ENCODE measurements at regions not wholly inside any gene's neighbourhood (a gene's known extent, or its start where the extent isn't known, plus 50 kb on each side); places are given as distances from the start of the nearest gene placed in this dataset.
"Not testable (repeated sequence)": the region's sequence is repeated elsewhere in the genome, so short reads cannot be mapped to it uniquely, and the experiment has no call there.

- TF ChIP-seq, protein P1, sequence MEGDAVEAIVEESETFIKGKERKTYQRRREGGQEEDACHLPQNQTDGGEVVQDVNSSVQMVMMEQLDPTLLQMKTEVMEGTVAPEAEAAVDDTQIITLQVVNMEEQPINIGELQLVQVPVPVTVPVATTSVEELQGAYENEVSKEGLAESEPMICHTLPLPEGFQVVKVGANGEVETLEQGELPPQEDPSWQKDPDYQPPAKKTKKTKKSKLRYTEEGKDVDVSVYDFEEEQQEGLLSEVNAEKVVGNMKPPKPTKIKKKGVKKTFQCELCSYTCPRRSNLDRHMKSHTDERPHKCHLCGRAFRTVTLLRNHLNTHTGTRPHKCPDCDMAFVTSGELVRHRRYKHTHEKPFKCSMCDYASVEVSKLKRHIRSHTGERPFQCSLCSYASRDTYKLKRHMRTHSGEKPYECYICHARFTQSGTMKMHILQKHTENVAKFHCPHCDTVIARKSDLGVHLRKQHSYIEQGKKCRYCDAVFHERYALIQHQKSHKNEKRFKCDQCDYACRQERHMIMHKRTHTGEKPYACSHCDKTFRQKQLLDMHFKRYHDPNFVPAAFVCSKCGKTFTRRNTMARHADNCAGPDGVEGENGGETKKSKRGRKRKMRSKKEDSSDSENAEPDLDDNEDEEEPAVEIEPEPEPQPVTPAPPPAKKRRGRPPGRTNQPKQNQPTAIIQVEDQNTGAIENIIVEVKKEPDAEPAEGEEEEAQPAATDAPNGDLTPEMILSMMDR (IDR thresholded peaks at IDR 0.05; ENCODE audit: low read depth, low read length): no peak
- ChIA-PET CTCF (no interaction called here), POLR2A (no interaction called here)
- Histone ChIP-seq H3K9me3 (ENCODE audit: control insufficient read depth, insufficient read depth, low read length) (peaks cover 9% of the 10 kb centered on the region; the same call in 1 of the 2 replicates), H3K27me3 (ENCODE audit: control insufficient read depth, insufficient read depth, low read length) (no peaks in the 10 kb centered on the region), H3K4me3 (ENCODE audit: low read depth, low read length) (no peak overlapping the region), H3K27ac (ENCODE audit: low read depth, low read length) (no peak overlapping the region)
- DNase-seq (ENCODE audit: low read depth, low spot score): no peak
Measured at GRCh38 chr11:42947405-42947804, 364.4 kb upstream of the API5 start.

GRCh38 chr11:42949738-42950376 lies 361.9 kb upstream of the API5 start:
- CTCF ChIA-PET; POLR2A ChIA-PET; H3K4me3 ChIP-seq (ENCODE audit: low read depth, low read length): not testable (repeated sequence)

DNA sequence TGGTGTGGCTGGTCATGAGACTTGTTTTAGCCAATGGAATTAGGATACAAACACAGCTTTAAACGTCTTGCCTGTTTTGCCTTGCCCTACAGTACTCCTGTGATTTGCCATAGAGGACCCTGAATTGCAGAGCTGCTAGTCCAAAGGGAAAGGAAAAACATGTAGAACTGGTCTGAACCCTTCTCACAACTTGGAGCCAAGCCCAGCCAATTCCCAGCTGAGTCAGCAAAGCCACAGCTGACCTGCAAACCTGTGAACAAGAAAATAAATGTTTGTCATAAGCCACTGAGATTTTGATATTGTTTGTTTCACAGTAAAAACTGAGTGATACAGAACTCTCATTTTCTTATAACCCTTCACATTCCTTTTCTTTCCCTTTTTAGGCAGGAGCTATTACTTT lies 360.5 kb upstream of the API5 start:
- ChIA-PET POLR2A (no interaction called here), CTCF (no interaction called here)
- Histone ChIP-seq H3K4me3 (ENCODE audit: low read depth, low read length) (no peak overlapping the region), H3K27me3 (ENCODE audit: control insufficient read depth, insufficient read depth, low read length) (no peaks in the 10 kb centered on the region), H3K27ac (ENCODE audit: low read depth, low read length) (no peak overlapping the region), H3K9me3 (ENCODE audit: control insufficient read depth, insufficient read depth, low read length) (peaks cover 13% of the 10 kb centered on the region)
- DNase-seq (ENCODE audit: low read depth, low spot score): no peak
- TF ChIP-seq, protein P1 (IDR thresholded peaks at IDR 0.05; ENCODE audit: low read depth, low read length): no peak

More at GRCh38 chr11:42949738-42950376, 361.9 kb upstream of the API5 start:
- DNase-seq (ENCODE audit: low read depth, low spot score); H3K9me3 ChIP-seq (ENCODE audit: control insufficient read depth, insufficient read depth, low read length); H3K27ac ChIP-seq (ENCODE audit: low read depth, low read length); H3K27me3 ChIP-seq (ENCODE audit: control insufficient read depth, insufficient read depth, low read length): not testable (repeated sequence)

DNA sequence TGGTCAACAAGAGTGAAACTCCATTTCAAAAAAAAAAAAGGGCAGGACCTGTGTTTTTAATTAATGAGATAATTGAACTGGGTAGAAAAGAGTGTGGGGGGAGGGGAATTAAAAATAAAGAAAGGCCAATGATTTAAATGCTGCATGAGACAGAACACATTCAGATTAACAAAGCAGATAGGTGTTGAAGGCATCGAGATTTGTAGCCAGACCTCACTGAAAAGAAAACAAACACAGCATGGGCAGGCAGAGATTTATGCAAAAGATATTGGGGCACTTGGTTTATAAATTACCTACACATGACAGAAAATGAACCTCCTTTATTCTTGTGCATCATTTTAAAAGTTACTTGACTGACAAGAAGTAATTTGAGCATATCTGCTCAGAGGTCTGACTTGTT lies 354.0 kb upstream of the API5 start:
- ChIA-PET POLR2A (no interaction called here), CTCF (no interaction called here)
- TF ChIP-seq, protein P1 (IDR thresholded peaks at IDR 0.05; ENCODE audit: low read depth, low read length): no peak
- Histone ChIP-seq H3K9me3 (ENCODE audit: control insufficient read depth, insufficient read depth, low read length) (peaks cover 20% of the 10 kb centered on the region), H3K27ac (ENCODE audit: low read depth, low read length) (no peak overlapping the region), H3K27me3 (ENCODE audit: control insufficient read depth, insufficient read depth, low read length) (no peaks in the 10 kb centered on the region), H3K4me3 (ENCODE audit: low read depth, low read length) (no peak overlapping the region)
- no peak for DNase-seq (ENCODE audit: low read depth, low spot score)

DNA sequence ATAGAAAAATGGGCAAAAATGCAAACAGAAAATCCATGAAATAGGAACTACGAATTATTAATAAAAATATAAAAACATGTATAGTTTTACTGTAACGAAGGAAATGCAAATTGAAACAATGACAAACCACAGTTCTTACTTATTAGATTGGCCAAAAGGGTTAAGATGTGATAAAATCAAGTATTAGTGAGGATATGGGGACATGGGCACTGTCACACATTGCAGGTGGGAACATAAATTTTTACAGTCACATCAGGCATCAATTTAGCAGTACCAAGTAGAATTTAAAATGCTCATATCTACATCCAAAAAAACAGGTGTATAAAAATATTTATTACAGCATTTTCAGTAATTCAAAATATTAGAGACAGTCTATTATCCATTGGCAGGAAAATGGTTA lies 353.2 kb upstream of the API5 start:
- Histone ChIP-seq H3K9me3 (ENCODE audit: control insufficient read depth, insufficient read depth, low read length) (peaks cover 20% of the 10 kb centered on the region), H3K4me3 (ENCODE audit: low read depth, low read length) (no peak overlapping the region), H3K27ac (ENCODE audit: low read depth, low read length) (no peak overlapping the region), H3K27me3 (ENCODE audit: control insufficient read depth, insufficient read depth, low read length) (no peaks in the 10 kb centered on the region)
- TF ChIP-seq, protein P1 (IDR thresholded peaks at IDR 0.05; ENCODE audit: low read depth, low read length): no peak
- ChIA-PET POLR2A (no interaction called here), CTCF (no interaction called here)
- no peak for DNase-seq (ENCODE audit: low read depth, low spot score)
